ENCODE measurements at regions not wholly inside any gene's neighbourhood (a gene's known extent, or its start where the extent isn't known, plus 50 kb on each side); places are given as distances from the start of the nearest gene placed in this dataset.

DNA sequence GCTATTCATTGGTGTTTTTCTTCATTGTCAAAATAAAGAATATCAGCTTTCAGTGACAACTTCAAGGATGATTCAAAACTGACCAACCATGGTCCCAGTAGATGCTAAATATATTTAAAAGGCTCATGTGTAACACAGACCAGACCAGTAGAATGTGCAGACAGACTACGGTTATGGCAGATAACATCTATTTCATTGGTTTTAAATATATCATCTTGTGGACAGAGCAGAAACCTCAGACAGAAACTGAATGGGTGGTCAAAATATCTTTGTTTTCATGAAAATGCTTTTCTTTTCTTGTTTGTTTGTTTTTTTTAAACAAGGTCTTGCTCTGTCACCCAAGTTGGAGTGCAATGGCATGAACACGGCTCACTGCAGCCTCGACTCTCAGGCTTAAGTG lies 107.4 kb upstream of the CREB1 start:
- Histone ChIP-seq H3K9me2 (replicated peaks; ENCODE audit: insufficient read depth, low read length) (no peaks in the 10 kb centered on the region), H3F3A (ENCODE audit: insufficient read depth) (no peaks in the 10 kb centered on the region), H3K79me2 (ENCODE audit: insufficient read depth, low read length) (no peaks in the 10 kb centered on the region), H3K27me3 (ENCODE audit: low read length) (no peaks in the 10 kb centered on the region), H3K27ac (ENCODE audit: low read depth, low read length) (no peak overlapping the region), H4K20me1 (ENCODE audit: low read depth, low read length) (no peaks in the 10 kb centered on the region), H3K9ac (ENCODE audit: low read length) (no peak overlapping the region), H3K4me2 (ENCODE audit: low read depth, low read length, poor library complexity, severe bottlenecking) (no peak overlapping the region), H3K36me3 (ENCODE audit: low read length) (no peaks in the 10 kb centered on the region), H2AFZ (ENCODE audit: low read depth, low read length, severe bottlenecking) (no peak overlapping the region), H3K4me3 (ENCODE audit: insufficient read depth, low read length, poor library complexity, severe bottlenecking) (no peak overlapping the region), H3K9me3 (ENCODE audit: insufficient read depth, low read length) (no peaks in the 10 kb centered on the region)
- TF ChIP-seq EZH2phosphoT487 (conservative IDR thresholded peaks at IDR 0.05; ENCODE audit: low read length): no peak
- TF ChIP-seq, protein P1, sequence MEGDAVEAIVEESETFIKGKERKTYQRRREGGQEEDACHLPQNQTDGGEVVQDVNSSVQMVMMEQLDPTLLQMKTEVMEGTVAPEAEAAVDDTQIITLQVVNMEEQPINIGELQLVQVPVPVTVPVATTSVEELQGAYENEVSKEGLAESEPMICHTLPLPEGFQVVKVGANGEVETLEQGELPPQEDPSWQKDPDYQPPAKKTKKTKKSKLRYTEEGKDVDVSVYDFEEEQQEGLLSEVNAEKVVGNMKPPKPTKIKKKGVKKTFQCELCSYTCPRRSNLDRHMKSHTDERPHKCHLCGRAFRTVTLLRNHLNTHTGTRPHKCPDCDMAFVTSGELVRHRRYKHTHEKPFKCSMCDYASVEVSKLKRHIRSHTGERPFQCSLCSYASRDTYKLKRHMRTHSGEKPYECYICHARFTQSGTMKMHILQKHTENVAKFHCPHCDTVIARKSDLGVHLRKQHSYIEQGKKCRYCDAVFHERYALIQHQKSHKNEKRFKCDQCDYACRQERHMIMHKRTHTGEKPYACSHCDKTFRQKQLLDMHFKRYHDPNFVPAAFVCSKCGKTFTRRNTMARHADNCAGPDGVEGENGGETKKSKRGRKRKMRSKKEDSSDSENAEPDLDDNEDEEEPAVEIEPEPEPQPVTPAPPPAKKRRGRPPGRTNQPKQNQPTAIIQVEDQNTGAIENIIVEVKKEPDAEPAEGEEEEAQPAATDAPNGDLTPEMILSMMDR (IDR thresholded peaks at IDR 0.05; ENCODE audit: insufficient read depth, low read length, poor library complexity, severe bottlenecking): no peak

DNA sequence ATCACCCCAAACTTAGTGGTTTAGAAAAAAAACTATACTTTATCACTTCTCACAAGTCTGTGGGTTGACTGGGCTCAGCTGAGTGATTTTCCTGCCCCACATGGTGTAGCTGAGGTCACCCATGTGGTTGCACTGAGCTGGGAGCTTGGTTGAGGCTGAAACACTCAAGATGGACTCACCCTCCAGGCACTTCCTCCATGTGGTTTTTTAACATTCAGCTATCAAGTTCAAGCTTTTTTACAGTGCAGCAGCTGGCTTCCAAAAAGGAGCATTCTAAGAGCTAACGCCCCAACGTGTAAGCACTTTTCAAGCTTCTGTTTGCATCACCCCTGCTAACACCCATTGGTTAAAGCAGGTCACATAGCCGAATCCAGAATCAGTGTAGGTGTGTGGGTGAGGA lies 105.9 kb upstream of the CREB1 start:
- no peaks in the 10 kb centered on the region for H4K20me1 ChIP-seq (ENCODE audit: low read depth, low read length)
- no peak overlapping the region for H3K27ac ChIP-seq (ENCODE audit: low read depth, low read length)
- no peak overlapping the region for H3K9ac ChIP-seq (ENCODE audit: low read length)

DNA sequence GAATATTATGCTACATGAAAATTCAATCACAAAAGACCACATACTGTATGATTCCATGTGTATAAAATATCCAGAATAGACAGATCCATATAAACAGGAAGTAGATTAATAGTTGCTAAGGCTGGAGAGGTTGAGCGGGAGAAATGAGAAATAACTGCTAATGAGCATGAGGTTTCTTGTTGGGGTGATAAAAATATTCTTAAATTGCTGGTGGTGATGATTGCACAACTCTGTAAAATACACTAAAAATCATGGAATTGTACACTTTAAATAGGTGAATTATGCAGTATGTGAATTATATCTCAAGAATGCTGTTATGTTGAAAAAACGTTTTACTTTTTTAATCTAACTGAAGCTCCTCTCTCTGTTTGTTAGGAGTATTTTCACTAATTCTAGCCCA lies 101.8 kb upstream of the CREB1 start:
- H3K79me2 ChIP-seq (ENCODE audit: insufficient read depth, low read length): no peaks in the 10 kb centered on the region
- no peak overlapping the region for H2AFZ ChIP-seq (ENCODE audit: low read depth, low read length, severe bottlenecking)
- no peak for TF ChIP-seq EZH2phosphoT487 (conservative IDR thresholded peaks at IDR 0.05; ENCODE audit: low read length)
- TF ChIP-seq, protein P1 (IDR thresholded peaks at IDR 0.05; ENCODE audit: insufficient read depth, low read length, poor library complexity, severe bottlenecking): no peak
- no peak overlapping the region for H3K9ac ChIP-seq (ENCODE audit: low read length)
- H3K4me2 ChIP-seq (ENCODE audit: low read depth, low read length, poor library complexity, severe bottlenecking): no peak overlapping the region
- H3K9me2 ChIP-seq (replicated peaks; ENCODE audit: insufficient read depth, low read length): no peaks in the 10 kb centered on the region
- no peaks in the 10 kb centered on the region for H3F3A ChIP-seq (ENCODE audit: insufficient read depth)
- H3K36me3 ChIP-seq (ENCODE audit: low read length): no peaks in the 10 kb centered on the region
- no peaks in the 10 kb centered on the region for H3K27me3 ChIP-seq (ENCODE audit: low read length)
- no peak overlapping the region for H3K27ac ChIP-seq (ENCODE audit: low read depth, low read length)
- H3K4me3 ChIP-seq (ENCODE audit: insufficient read depth, low read length, poor library complexity, severe bottlenecking): no peak overlapping the region
- H4K20me1 ChIP-seq (ENCODE audit: low read depth, low read length): no peaks in the 10 kb centered on the region
- H3K9me3 ChIP-seq (ENCODE audit: insufficient read depth, low read length): no peaks in the 10 kb centered on the region

More for the DNA sequence above, 105.9 kb upstream of the CREB1 start:
- no peaks in the 10 kb centered on the region for H3K79me2 ChIP-seq (ENCODE audit: insufficient read depth, low read length)
- no peak overlapping the region for H2AFZ ChIP-seq (ENCODE audit: low read depth, low read length, severe bottlenecking)
- no peaks in the 10 kb centered on the region for H3K9me2 ChIP-seq (replicated peaks; ENCODE audit: insufficient read depth, low read length)
- H3K27me3 ChIP-seq (ENCODE audit: low read length): no peaks in the 10 kb centered on the region
- TF ChIP-seq, protein P1 (IDR thresholded peaks at IDR 0.05; ENCODE audit: insufficient read depth, low read length, poor library complexity, severe bottlenecking): no peak
- no peak for TF ChIP-seq EZH2phosphoT487 (conservative IDR thresholded peaks at IDR 0.05; ENCODE audit: low read length)
- H3K9me3 ChIP-seq (ENCODE audit: insufficient read depth, low read length): no peaks in the 10 kb centered on the region
- no peak overlapping the region for H3K4me3 ChIP-seq (ENCODE audit: insufficient read depth, low read length, poor library complexity, severe bottlenecking)
- no peaks in the 10 kb centered on the region for H3F3A ChIP-seq (ENCODE audit: insufficient read depth)
- H3K4me2 ChIP-seq (ENCODE audit: low read depth, low read length, poor library complexity, severe bottlenecking): no peak overlapping the region
- H3K36me3 ChIP-seq (ENCODE audit: low read length): no peaks in the 10 kb centered on the region

All from SU-DHL-6 (cell line).